AG04449 (cell line): ENCODE measurements at regions not wholly inside any gene's neighbourhood (a gene's known extent, or its start where the extent isn't known, plus 50 kb on each side); places are given as distances from the start of the nearest gene placed in this dataset.

Source experiments
- CTCF ChIA-PET: fragments of 350-600 bp; formaldehyde crosslinking; extraction: SDS; loops from one replicate; lab custom pipeline; 2021; ENCODE audit warnings: antibody characterized with exemption; lab: Yijun Ruan, JAX
- POLR2A ChIA-PET: fragments of 400-600, 350-600 bp; formaldehyde crosslinking; extraction: SDS; loops from one replicate; lab custom pipeline; 2020; ENCODE audit warnings: antibody characterized with exemption, inconsistent platforms; lab: Yijun Ruan, JAX
- DNase-seq: peaks from one replicate; pipeline ENCODE4 v3.0.0-alpha.2; 2010; ENCODE audit warnings: low read depth, low spot score
- H3K4me3 ChIP-seq: 2 replicates; pipeline ENCODE4 v1.5.1; 2011; ENCODE audit warnings: low read depth, mild to moderate bottlenecking, control low read depth, low read length
- TF ChIP-seq, protein P1 (sequence below): IDR thresholded peaks from one replicate; pipeline ENCODE4 v1.5.1; 2011; ENCODE audit warnings: mild to moderate bottlenecking, moderate library complexity, low read length, control low read depth, inconsistent platforms; ENCODE audit not compliant: insufficient read depth; ENCODE audit errors: missing control alignments

DNA sequence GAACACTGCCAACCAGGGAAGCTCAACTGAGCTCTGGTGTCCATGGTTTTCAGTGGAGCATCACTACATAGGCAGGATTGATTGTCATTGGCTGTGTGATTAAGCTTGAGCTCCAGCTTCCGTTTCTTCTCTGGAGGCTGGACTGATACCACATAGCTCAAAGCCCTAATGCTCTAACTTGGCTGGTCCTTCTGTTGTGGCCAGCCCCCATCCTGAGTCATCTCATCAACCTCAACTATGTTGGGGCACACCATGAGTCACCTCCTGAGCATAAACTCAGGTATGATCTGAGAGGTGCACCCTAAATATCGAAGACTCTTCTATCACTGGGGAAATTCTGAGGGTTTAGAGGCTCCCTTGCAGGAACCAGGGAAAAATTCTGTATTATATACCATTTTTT is 114.5 kb upstream of the INHBA start:
- no peak overlapping the region for H3K4me3 ChIP-seq
- no peak for DNase-seq
- ChIA-PET POLR2A (interaction anchor here (0.7 kb wide), 2 partner anchors 8 to 1080 kb away, joined by 3 to 5 read pairs; no protein-coding TSS in a partner anchor), CTCF (no interaction called here)
- TF ChIP-seq, protein P1, sequence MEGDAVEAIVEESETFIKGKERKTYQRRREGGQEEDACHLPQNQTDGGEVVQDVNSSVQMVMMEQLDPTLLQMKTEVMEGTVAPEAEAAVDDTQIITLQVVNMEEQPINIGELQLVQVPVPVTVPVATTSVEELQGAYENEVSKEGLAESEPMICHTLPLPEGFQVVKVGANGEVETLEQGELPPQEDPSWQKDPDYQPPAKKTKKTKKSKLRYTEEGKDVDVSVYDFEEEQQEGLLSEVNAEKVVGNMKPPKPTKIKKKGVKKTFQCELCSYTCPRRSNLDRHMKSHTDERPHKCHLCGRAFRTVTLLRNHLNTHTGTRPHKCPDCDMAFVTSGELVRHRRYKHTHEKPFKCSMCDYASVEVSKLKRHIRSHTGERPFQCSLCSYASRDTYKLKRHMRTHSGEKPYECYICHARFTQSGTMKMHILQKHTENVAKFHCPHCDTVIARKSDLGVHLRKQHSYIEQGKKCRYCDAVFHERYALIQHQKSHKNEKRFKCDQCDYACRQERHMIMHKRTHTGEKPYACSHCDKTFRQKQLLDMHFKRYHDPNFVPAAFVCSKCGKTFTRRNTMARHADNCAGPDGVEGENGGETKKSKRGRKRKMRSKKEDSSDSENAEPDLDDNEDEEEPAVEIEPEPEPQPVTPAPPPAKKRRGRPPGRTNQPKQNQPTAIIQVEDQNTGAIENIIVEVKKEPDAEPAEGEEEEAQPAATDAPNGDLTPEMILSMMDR, result no peak

DNA sequence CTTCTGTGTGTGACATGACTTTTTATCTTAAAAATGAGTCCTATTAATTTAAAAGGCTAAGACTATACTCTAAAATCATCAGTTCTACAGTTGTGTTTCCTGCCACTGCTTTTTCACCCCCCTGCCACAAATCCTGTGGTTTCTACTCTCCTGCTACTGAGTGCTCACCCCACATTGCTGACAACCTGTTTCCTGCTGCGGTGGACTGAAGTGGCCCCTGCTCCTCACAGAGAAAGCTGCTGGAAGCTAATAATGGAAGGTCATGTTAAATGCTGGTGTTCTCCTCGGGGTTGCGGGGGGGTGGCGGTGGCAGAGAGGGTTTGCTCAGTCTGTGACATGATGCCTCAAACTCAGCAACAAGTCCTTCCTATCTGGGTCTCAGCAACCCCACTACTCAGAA is 113.2 kb upstream of the INHBA start:
- no peak for DNase-seq
- ChIA-PET CTCF (interaction anchor here (0.6 to 1.5 kb wide), 2 partner anchors 13 to 62 kb away, joined by 4 read pairs; no protein-coding TSS in a partner anchor), POLR2A (no interaction called here)
- TF ChIP-seq, protein P1, result no peak
- H3K4me3 ChIP-seq, result no peak overlapping the region

DNA sequence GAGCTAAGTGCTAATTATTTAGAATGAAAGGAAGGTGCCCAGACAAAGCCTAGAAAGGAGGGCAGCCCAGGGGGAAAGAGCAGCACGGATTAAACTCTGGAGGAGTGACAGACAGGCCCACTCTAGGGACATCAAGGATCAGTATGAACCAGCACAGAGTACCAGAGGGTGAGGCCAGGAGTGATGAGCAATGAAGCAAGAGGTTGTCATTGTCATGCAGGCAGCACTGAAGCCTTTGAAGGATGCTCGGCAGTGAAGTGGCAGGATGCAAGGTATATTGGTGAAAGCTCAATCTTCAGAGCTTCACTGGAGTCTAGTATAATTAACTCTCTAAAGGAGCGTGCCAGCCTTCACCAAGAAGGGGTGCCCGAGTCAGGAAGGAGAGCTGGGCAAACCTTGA is 112.0 kb upstream of the INHBA start:
- POLR2A ChIA-PET, result no interaction called here

DNA sequence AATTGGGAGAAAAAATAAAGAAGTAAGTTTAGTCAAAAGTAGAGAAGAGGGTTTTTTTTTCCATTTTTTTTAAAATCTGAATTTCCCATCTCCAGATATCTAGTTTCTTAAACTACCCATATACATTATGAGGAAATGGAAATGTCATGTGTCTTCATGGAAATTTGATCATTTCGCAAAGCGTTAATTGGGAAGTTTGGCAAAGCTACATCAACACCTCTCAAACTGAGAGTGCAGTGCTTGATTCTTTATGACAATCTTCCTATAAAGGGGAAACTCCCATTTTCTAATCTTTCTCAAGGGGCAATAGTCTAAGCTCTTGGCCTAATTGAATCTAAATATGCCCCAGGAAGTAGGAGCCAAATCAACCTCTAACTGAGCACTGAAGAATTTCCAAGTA is 110.4 kb upstream of the INHBA start:
- no peak for DNase-seq
- no peak overlapping the region for H3K4me3 ChIP-seq
- POLR2A ChIA-PET, result no interaction called here
- TF ChIP-seq, protein P1, result no peak
- CTCF ChIA-PET, result interaction anchor here (0.7 kb wide), 1 partner anchor 24 kb away, joined by 3 read pairs; no protein-coding TSS in a partner anchor

More for the DNA sequence above, 112.0 kb upstream of the INHBA start:
- CTCF ChIA-PET, result interaction anchor here (1.2 to 1.5 kb wide), 2 partner anchors 12 to 14 kb away, joined by 4 read pairs; no protein-coding TSS in a partner anchor
- TF ChIP-seq, protein P1, result no peak
- no peak overlapping the region for H3K4me3 ChIP-seq
- DNase-seq, result no peak

DNA sequence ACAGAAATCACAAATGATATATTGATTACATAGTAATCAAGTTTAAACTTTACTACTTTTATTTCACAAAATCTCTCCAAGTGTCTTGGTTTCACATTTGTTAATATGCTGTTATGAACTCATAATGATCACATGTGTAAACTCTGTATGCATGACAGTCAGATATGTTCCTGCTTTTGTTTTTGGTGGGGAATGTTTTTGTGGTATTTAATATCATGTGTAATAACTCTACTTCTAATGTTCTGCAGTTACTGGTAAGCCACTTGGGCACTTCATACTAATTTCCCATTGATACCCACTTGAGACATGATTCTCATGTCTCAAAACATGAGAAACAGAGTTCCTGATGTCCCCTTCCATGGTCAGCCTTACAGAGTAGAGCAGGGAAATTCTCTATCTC is 109.1 kb upstream of the INHBA start:
- no peak for DNase-seq
- ChIA-PET POLR2A (no interaction called here), CTCF (no interaction called here)
- no peak overlapping the region for H3K4me3 ChIP-seq
- TF ChIP-seq, protein P1, result no peak

DNA sequence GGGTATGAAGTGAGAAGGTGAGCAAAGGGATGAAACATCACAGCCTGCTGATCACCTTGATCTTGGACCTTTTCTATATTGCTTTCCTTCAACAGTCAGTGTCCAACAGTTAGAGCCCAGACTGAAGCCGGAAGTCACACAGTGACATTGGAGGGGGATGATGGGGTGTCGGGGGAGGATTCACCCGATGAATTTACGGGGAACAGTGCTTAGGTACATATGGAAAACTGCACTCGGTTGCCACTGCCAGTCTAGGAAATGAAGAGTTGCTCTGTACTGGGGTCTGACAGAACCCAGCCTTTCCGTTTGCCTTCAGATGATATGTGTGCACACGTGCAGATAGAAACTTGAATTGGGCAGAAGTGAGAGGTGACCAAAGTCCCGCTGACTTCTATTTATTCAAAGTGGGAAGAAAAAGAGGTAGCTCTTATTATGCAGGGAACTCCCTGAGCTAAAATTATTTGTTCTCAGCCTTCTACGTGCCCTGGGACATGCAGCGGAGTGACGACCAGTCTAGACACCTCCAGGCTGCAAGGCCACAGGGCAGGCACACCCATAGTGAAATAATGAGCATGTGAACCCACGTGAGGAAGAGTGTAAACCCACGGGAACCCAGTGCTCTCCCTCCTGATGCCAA is 107.2 kb upstream of the INHBA start:
- no peak for DNase-seq
- H3K4me3 ChIP-seq, result no peak overlapping the region
- CTCF ChIA-PET, result interaction anchor here (1.0 kb wide), 1 partner anchor 14 kb away, joined by 3 read pairs; no protein-coding TSS in a partner anchor
- TF ChIP-seq, protein P1, result no peak
- POLR2A ChIA-PET, result no interaction called here
